GM18511 (cell line): ENCODE measurements at regions not wholly inside any gene's neighbourhood (a gene's known extent, or its start where the extent isn't known, plus 50 kb on each side); places are given as distances from the start of the nearest gene placed in this dataset.

Experiments used
- ATAC-seq: cut with Tn5 transposase; IDR thresholded peaks from one replicate; pipeline ENCODE4 v1.9.1; 2021; ENCODE audit warnings: mild to moderate bottlenecking, moderate library complexity; ENCODE audit not compliant: unreplicated experiment

DNA sequence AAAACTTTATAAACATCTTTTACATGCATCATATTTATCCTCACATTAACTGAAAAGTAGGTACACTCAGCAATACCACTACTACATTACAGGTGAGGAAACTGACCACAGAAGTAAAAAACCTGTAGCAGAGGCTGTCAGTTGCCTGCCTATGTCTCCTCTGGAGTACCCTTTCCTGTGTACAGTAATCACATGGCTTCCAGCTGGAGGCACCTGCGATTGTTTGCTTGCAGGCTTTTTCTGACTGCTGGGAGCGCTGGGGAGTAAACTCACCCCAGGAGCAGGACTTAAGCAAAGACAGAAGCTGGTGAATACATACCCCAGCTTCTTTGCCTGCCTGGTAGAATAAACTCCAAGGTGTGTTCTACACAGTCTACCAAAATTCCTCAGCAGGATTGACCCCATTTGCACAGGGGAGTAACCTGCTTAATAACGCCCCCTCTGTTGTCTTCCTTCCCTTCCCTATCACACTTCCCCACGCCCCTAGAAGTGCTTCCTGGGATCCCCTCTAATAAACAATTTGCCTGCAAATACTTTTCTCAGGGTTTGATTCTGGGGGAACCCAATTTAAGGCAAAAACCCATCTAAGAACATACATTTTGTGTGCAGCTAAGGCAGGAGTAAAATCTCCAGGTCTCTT, 138.9 kb downstream of the PTH2R start:
- ATAC-seq = no peak

DNA sequence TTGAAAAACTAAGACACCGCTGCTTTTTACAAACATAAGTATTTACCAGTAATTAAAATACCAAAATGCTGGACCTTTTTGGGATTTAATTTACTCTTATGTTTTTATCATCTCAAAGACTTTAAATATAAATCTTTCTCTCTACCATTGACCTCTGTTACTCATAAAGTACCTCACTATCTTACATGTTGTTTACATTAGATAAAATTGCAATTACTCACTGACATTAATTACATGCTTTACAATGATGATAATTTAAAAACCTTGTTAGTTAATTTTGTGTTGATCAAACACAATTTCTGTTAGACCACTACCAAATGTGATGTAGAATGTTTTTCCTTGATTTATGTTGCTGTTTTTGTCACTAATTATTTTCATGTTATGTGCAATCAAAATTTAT, 139.5 kb downstream of the PTH2R start:
- no peak for ATAC-seq

DNA sequence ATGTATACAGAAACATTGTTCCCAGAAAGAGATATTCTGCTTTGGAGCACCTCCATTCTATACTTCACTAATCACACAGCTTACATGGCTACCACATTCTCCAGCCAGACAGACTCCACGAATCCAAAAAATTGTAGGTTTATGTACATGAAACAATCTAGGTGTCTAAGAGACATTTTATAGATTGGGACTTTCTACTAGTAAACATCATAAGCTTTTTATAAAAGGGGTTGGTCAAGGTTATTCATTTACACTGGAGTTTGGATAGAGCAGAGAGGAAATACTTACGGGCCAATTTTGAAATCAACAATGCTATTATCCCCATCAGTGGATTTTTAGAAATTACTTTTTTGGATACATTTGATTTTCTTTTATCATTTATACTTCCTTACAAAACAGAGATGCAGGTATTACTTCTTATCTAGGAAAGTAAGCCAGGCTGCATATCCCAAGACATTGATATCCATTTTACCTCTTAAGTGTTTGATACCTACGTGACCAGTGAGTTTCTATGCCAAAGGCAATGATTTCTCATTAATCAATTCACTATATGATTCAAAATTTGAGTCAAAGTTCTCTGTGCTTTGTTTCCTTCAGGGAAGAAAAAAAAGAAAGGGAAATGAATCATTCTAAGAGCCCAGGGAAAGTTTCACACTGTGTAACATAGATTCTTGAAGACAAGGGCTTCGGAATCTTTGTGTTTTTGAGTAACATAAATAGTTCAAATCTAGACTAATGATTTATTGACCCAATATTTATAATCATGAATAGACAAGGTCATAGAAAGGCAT, 140.5 kb downstream of the PTH2R start:
- ATAC-seq = no peak

DNA sequence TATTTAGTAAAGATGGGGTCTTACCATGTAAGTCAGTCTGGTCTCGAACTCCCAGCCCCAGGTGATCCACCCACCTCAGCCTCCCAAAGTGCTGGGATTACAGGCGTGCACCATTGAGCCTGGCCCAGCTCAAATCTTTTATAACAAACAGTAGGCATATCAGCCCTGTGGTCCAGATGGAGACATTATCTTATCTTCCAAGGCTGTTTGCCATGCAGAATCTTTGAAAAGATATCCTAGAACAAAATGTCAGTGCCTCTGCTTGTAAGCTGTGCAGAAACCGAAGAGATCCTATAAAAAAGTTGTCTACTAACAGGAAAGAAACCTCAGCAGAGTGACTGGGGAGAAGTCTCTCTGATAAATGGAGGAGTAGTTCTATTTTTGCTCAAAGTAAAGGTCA, 142.1 kb downstream of the PTH2R start:
- no peak for ATAC-seq

DNA sequence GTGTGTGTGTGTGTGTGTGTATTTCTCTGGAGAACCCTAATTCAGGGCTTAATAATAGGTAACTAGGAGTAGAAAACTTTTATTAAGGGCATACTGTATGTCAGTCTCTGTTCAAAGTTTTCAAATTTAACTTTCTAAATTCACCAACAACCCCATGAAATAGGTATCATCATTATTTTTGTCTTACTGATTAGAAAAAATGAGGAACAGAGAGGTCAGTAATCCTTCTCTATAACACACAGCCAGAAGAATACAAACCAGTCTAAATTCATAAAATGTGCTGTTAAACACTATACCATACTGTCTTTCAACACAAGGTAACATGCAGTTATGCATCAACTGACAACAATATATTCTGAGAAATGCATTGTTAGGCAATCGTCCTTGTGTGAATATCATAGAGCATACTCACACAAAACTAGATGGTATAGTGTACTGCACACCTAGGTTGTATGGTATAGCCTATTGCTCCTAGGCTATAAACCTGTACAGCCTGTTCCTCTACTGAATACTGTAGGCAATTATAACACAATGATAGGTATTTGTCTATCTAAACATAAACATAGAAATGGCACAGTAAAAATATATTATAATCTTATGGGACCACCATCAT, 143.1 kb downstream of the PTH2R start:
- ATAC-seq = no peak

DNA sequence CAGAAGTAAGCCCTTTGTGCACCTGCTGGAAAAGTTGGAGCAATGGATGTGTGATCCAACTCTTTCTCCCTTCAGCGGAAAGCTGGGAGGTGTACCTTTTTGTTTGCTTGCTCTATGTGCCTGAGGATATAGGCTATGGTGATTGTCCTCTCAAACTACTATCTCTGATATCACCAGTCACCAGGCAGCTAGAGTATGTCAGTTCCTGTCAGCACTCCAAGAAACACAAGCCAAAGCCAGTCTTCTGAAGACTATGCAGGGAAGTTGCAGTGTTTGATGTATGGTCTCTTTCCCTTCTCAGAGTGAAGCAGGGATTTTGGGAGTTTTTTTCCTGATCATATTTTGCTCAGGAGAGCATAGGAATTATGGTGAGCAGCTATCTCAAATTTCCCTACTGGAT, 146.4 kb downstream of the PTH2R start:
- no peak for ATAC-seq

DNA sequence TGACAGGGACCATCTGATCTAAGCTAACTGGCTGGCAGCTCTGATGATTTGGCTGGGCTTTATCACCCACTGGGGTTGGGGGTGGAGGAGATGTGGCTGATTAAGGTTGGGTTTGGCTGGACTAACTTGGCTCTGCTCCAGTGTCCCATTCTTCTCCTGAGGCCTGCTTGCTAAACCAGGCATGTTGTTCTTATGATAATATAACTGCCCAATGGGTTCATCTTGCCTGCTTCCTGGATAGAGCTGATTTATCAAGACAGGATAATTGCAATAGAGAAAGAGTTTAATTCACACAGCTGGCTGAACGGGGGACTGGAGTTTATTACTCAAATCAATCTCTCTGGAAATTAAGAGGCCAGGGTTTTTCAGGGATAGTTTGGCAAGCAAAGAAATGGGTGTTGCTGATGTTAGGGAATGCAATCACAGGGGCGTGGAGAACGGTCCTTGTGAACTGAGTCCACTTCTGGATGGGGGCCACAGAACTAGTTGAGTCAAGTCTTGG, 150.4 kb downstream of the PTH2R start:
- no peak for ATAC-seq

DNA sequence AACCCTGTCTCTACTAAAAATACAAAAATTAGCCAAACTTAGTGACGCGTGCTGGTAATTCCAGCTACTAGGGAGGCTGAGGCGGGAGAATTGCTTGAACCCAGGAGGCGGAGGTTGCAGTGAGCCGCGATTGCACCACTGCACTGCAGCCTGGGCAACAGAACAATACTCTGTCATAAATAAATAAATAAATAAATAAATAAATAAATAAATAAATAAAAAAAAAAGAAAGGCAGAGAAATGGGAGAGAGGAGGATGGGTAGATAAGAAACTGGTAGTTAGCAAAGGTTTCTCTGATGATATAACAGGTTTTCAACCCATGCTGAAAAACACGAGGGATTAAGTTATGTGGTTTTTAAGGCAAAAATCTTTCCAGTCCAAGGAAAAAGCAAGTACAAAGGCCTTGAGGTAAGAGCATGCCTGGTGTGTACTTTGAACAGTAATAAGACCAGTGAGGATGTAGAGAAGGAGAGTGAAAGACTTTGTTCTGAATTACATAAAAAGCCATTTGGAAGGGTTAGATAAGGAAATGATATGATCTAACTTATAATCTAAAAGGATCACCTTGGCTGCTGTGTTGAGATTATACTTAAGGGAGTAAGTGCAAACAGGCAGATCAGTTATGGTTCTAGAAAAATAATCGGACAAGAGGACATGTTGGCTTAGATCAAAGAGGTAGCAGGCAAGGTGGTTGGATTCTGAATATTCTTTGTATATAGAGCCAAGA, 159.3 kb downstream of the PTH2R start:
- no peak for ATAC-seq

DNA sequence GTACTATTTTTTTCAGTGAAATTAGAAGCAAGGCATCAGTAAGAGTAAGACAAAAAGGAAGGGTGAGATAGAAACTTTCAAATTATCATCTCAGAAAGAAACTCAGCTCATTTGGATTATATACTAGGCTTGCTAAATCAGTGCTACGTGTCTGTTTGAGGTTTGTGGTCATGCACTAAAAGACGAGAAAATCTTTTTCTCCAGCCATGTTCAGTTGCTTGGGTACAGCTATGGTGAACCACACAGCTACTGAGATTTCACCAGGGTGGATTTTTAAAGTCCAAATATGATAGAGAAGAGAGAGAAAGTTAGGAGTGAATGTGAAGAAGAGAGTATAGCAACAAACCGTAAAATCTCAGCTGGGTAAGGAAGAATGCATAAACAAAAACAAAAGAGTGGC, 161.6 kb downstream of the PTH2R start:
- no peak for ATAC-seq

DNA sequence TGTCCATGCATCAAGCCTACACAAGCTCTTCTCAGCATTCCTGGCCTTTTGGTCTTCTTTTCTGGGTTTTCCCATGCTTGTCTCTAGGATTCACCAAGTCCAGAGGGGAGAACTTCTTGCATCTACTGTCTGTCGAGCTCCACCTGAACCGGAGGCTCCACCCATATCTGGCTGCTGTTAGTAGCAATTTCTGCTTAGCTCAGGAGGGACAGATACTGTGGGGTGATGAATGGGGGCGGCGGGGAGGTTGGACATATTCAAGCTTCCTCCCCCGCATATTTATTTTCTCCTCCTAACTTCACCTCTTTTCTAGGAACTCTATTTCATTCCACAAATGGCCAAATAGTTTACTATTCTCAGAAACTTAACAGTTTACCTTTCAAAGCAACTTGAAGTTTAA, 163.5 kb downstream of the PTH2R start:
- ATAC-seq = no peak

DNA sequence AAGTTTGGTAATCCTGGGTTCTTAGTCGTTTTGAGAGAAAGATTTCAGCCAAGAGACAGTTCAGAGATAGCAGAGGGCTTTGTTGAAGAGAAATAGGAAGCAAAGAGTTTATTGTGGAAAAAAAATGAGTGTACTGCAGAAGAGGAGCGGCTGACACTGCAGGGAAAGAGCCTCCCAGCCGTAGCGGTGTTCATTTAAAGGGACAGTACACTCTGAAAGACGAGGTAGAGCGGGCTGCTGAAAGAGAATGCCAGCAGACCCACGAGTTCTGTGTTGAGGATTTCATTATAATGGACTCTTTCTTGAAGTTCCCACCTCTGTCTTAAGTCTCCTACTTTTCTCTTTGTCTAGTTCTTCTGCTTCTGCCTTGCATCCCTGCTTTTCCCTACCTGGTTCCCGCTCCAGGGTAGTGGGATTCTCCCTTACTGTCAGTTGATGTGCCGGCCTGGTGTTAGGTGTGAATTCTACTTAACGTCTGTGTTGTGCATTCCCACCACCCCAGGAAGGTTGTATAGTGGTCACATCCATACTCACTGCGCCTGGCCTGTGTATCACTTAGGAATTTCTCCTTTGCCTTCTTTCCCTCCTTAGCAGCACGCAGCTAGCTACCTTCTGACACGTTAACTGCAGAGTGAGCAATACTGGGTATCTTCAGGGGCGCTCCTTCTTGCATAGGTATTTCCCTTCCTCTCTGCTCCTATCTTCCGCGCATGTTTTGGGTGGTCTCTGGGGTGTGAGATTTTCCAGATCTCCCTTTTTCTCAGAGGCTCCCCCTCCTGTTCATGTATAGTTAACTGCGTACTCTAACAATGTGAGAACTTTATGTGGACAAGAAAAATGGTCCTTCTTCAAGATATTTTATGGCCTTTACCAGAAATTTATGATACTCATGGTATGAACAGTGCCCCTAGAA, 164.5 kb downstream of the PTH2R start:
- no peak for ATAC-seq

DNA sequence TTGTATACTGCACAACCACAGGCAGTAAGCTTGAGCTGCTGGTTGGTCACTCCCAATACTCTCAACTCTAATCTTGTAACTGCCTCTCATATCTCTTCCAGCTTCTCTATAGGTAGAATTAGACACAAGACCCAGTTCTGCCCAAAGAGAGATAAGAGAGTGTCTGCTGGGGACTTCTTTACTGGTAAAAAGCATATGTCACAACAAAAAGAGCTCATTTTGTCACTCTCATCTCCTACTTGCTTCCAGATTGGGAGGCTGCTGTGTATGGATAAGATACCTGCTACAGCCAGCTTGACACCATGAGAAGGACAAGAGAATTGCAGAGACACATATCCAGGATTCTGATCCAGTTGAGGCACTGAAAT, 165.2 kb downstream of the PTH2R start:
- ATAC-seq = no peak

DNA sequence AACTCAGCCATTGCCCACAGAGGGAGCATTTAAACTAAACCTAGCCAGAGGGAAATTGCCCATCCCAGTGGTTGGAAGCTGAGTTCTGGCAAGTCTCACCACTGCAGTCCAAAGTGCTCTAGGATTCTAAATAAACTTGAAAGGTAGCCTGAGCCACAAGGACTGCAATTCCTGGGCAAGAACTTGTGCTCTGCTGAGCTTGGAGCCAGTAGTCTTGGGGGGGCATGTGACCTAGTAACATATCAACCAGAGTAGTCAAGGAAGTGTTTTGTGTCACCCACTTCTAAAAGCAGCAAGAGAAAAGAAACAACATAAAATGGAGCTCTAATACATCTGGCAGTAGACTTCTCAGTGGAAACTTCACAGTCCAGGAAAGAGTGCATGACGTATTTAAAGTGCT, 167.0 kb downstream of the PTH2R start:
- ATAC-seq = no peak

DNA sequence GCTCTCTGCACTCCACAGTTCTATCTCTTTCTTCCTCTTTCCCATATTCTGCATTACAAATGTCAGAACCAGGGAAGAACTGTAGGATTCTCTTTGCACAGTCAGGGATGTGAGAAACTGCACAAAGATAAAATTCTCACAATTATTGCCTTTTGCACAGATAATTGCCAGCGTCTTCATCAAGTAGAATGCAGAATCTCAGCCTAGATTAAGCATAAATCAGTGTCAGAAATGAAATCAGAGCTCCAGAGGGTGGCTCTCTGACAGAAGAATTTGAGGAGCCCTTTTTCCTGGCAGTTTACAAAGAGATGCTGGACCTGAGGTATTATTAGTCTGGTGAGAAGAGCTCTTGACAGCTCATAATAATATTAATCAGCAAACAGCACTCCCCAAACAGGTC, 173.1 kb downstream of the PTH2R start:
- no peak for ATAC-seq

DNA sequence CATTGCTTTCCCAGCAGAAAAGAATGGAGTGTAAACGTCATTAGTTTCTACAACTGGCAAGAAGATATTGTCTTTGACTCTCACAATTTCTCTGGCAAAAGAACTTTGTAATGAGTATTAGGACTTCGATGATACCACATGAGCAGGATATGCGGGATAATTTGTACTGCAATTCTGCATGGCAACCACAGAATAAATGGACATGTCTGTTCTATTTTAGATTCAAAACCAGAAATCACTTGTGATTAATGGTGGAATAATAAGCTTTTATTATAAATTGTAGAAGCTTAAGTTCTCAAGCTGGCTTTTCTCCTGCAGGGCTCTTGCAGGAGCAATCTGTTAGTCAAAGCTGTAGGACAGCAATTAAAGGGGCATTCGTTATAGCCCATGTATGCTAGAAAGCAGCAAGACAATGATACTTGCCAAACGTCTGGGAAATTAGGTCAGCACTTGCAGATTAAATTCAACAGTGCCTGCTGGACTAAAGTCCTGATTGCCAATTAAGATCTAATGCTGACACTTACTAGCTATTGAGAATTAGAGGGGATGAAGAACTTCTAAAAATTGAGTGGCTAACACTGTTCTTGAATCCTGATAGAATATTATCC, 177.9 kb downstream of the PTH2R start:
- no peak for ATAC-seq

DNA sequence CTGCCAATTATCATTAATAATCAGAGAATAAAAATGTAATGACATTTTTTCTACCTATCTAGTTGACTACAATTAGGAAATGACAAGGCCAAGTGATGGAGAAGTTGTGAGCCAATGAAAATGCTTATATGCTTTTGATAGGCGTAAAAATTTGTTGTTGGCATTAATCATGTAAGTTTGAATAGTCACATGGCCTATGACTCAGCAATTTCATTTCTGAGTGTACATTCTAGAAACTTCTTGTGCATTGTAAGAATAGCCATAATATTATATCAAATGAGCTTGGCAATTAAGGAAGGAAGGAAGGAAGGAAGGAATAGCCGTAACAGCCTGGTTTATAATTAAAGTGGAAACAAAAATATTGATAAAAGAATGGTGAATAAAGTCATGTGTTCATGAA, 179.9 kb downstream of the PTH2R start:
- ATAC-seq = no peak

DNA sequence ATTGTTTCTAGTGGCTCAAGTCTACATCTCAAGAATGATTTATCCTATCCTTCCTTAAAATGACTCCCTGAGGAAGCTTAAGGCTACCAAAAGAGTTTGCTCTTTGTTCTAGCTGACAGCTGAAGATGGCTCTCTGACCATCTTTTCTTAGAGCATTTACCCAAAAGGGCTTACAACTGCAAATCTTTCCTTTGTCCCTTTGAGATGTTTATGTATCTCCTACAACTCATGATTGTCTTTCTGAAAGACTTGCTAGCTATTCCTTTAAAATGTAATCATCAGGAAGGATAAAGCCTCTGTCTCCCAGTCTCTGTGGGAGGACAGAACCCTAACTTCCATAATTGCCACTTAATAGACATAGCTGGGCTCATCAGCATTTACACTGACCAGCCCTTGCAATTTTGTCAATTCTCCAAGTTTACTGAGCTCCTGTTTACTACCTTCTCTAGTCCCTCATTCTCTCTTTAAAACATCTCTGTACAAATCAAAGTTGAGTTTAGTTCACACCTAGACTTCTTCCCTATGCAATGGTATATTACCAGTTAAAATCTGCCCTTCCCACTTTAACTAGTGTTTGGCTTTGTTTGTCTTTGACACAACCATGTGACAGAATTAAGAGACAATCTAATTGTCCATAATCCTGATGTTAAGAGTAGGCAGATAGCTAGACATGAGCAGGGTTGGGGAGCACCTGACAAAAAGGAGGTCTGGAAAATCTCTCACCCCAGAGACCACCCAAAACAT, 188.2 kb downstream of the PTH2R start:
- ATAC-seq = no peak

DNA sequence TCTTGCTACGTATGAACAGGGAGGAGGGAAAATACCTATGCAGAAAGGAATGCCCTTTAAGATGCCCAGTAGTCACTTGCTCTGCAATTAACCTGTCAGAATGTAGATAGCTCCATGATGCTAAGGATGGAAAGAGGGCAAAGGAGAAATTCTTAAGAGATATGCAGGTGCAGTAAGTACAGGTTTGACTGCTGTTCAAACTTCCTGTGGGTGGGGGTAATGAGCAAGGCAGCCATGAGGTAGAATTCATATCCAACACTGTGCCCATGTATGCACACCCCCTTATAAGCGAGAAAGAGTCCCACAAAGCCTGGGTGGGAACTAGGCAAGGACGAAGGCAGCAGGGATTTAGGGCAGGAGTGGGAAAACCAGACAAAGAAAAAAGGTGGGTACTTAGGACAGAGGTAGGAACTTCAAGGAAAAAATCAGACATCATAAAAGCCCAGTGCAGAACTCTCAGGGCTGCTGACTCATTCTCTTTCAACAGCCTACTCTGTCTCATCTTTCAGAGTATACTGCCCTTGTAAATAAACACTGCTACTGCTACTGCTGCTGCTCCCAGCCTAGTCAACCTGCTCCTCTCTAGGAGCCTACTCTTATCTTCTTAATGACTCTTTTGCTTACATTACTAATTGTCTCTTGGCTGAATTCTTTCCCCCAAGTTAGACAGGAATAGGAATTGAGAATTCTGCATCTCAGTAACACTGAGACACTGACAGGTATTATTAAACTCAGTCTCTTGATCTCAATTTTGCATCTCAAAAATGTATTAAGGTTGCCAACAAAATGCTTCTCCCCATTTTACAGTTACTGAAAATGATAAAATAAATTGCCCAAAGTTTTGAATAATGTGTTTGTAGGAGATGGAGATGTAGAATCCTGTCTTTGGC, 189.0 kb downstream of the PTH2R start:
- ATAC-seq = no peak
